ENCODE measurements at regions not wholly inside any gene's neighbourhood (a gene's known extent, or its start where the extent isn't known, plus 50 kb on each side); places are given as distances from the start of the nearest gene placed in this dataset.

DNA sequence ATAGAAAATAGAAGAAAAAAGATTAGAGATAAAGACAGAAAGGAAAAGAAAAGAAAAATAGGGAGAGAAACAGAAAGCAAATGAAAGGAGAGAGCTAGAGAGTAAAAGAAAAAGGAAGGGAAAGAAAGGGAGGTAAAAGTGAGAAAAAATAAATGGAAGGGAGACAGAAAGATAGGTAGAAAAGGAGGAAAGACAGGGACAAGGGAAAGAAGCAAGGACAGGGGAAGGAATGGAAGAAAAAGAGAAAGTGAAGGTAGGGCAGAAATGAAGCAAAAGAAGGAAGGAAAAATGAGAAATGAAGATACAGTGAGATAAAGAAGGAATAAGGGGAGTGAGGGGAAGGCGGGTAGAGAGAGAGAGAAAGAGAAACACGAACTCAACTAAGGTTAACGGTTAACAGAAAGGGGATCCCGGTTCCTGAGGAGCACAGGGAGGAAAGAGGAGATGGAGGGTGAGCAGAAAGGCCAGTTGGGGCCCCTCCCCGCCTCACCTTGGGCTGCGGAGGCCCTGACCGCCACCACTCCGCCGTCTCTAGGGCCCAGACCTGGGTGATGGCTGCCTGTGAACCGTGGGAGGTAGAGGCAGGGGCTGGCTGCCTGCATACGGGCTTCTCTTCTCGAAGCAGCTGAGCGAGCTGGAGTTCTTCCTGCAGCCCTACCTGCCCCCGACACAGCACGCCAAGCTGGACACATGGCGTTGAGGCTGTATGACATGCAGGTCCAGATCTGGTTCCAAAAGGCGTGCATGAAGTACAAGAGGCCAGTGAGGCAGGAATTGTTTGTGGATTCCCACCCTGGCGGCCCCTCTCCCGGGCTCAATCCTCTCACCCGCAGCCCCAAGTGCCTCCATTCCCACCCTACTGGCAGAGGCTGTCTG lies 59.5 kb downstream of the SMUG1 start:
- Histone ChIP-seq H3K9me3 (ENCODE audit: control extremely low read depth in 1 of 3, control insufficient read depth in 2 of 3, insufficient read depth in 1 of 3, low read length in 2 of 3) (peaks cover 0 to 15% (median 0%) of the 10 kb centered on the region in 3 donors), H3K4me1 (ENCODE audit: control insufficient read depth in 2 of 2, insufficient read depth in 2 of 2, low read length in 2 of 2) (peaks cover 18% of the 10 kb centered on the region in 2 donors), H2AFZ (ENCODE audit: insufficient read depth, low read depth, low read length, poor library complexity, severe bottlenecking) (no peak overlapping the region), H3K27me3 (replicated peaks in 1 of 4; ENCODE audit: control extremely low read depth in 1 of 4, control insufficient read depth in 3 of 4, insufficient read depth in 4 of 4, low read length in 3 of 4) (peaks cover 0 to 43% (median 22%) of the 10 kb centered on the region in 4 experiments), H3K79me2 (ENCODE audit: control insufficient read depth, insufficient read depth, low read length) (no peaks in the 10 kb centered on the region), H3K36me3 (replicated peaks in 1 of 2; ENCODE audit: control extremely low read depth in 1 of 2, control insufficient read depth in 1 of 2, extremely low read depth in 1 of 2, insufficient read depth in 2 of 2, low read length in 1 of 2) (no peaks in the 10 kb centered on the region), H3K27ac (ENCODE audit: low read length in 2 of 2) (no peak overlapping the region), H3K4me2 (replicated peaks; ENCODE audit: low read depth, low read length, poor library complexity, severe bottlenecking) (no peak overlapping the region), H3K9ac (ENCODE audit: low read length) (no peak overlapping the region), H3K4me3 (ENCODE audit: control extremely low read depth in 1 of 5, extremely low read depth in 1 of 5, insufficient read depth in 1 of 5, low read depth in 2 of 5, low read length in 4 of 5) (no peak overlapping the region), H4K20me1 (ENCODE audit: control insufficient read depth, insufficient read depth, low read length, poor library complexity, severe bottlenecking) (no peaks in the 10 kb centered on the region)
- ChIA-PET POLR2A (no interaction called here), CTCF (no interaction called here)
- 68% methylated on average over 20 of the region's 20 CpGs for WGBS (ENCODE audit: insufficient coverage)
- no peak for DNase-seq
- intact Hi-C loops (cut with micrococcal nuclease): no loop called here
- H3K27me3 Mint-ChIP-seq: peaks cover 62% of the 10 kb centered on the region
- no peak for ATAC-seq (ENCODE audit: low read depth)
- peaks cover 16% of the 10 kb centered on the region for H3K4me1 Mint-ChIP-seq
- no peak overlapping the region for H3K27ac Mint-ChIP-seq
- H3K9me3 Mint-ChIP-seq (ENCODE audit: insufficient read depth): no peaks in the 10 kb centered on the region
- no peak for TF ChIP-seq EZH2 (IDR thresholded peaks at IDR 0.05; ENCODE audit: borderline replicate concordance, insufficient read depth, low read depth, low read length, poor library complexity, severe bottlenecking)
- TF ChIP-seq, protein P1, sequence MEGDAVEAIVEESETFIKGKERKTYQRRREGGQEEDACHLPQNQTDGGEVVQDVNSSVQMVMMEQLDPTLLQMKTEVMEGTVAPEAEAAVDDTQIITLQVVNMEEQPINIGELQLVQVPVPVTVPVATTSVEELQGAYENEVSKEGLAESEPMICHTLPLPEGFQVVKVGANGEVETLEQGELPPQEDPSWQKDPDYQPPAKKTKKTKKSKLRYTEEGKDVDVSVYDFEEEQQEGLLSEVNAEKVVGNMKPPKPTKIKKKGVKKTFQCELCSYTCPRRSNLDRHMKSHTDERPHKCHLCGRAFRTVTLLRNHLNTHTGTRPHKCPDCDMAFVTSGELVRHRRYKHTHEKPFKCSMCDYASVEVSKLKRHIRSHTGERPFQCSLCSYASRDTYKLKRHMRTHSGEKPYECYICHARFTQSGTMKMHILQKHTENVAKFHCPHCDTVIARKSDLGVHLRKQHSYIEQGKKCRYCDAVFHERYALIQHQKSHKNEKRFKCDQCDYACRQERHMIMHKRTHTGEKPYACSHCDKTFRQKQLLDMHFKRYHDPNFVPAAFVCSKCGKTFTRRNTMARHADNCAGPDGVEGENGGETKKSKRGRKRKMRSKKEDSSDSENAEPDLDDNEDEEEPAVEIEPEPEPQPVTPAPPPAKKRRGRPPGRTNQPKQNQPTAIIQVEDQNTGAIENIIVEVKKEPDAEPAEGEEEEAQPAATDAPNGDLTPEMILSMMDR (IDR thresholded peaks at IDR 0.05): peak; percentile 12
- no peak overlapping the region for H3K4me3 Mint-ChIP-seq

Measured in B cell (primary cell).